ENCODE measurements at regions not wholly inside any gene's neighbourhood (a gene's known extent, or its start where the extent isn't known, plus 50 kb on each side); places are given as distances from the start of the nearest gene placed in this dataset.

DNA sequence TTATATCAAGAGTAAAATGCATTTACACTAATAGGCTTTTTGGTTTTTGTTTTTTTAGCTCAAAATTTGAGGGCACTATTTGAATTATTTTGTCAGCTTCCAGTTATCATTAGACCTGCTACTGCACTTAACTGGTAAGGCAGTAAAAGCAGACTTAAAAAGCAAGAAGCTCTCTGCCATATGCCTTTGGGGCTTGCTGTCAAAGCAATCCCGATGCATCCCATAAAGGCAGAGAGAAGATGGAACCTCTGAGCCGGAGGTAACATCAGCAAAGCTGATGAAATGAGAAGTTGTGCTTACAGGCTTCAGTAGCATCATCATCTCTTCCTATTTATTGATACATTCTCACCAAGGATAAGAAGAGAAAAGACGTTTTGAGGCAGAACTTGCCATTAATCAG lies 1414.3 kb upstream of the CDH6 start:
- H4K8ac ChIP-seq (ENCODE audit: low read depth, low read length), result no peak overlapping the region
- H3K27me3 ChIP-seq (ENCODE audit: insufficient read depth, low read length), result no peaks in the 10 kb centered on the region
- no peak overlapping the region for H4K91ac ChIP-seq (ENCODE audit: low read depth, low read length)
- no peak overlapping the region for H2BK5ac ChIP-seq (ENCODE audit: low read depth, low read length, poor library complexity)
- no peak overlapping the region for H2AFZ ChIP-seq (ENCODE audit: insufficient read depth, low read length, poor library complexity)
- H3K79me2 ChIP-seq (ENCODE audit: control insufficient read depth, insufficient read depth, low read length, poor library complexity), result no peaks in the 10 kb centered on the region
- H3K23ac ChIP-seq (ENCODE audit: low read length), result no peak overlapping the region
- no peaks in the 10 kb centered on the region for H3K36me3 ChIP-seq (ENCODE audit: control insufficient read depth in 1 of 2, insufficient read depth in 2 of 2, low read length in 2 of 2)
- no peak overlapping the region for H2BK12ac ChIP-seq (ENCODE audit: low read length)
- H2BK120ac ChIP-seq (ENCODE audit: insufficient read depth, low read length, poor library complexity), result no peak overlapping the region
- H3K9ac ChIP-seq (ENCODE audit: low read length), result no peak overlapping the region
- no peak overlapping the region for H3K18ac ChIP-seq (ENCODE audit: low read length)
- no peak overlapping the region for H3K4ac ChIP-seq (ENCODE audit: low read depth, low read length)
- no peaks in the 10 kb centered on the region for H3K4me1 ChIP-seq (ENCODE audit: control insufficient read depth in 1 of 2, insufficient read depth in 2 of 2, low read length in 2 of 2)
- no CpG with 5 or more reads among the region's 3 CpGs for WGBS (ENCODE audit: extremely low coverage, insufficient coverage, insufficient read length)
- H3K4me3 ChIP-seq (ENCODE audit: low read depth, low read length), result no peak overlapping the region
- H3K79me1 ChIP-seq (ENCODE audit: low read length), result no peaks in the 10 kb centered on the region
- H3K27ac ChIP-seq (ENCODE audit: low read depth, low read length), result no peak overlapping the region
- no peaks in the 10 kb centered on the region for H3K9me3 ChIP-seq (ENCODE audit: insufficient read depth, low read depth, low read length)
- H3K14ac ChIP-seq (ENCODE audit: low read length), result no peak overlapping the region
- H4K12ac ChIP-seq (ENCODE audit: low read depth, low read length), result no peak overlapping the region
- no peak overlapping the region for H2AK5ac ChIP-seq (ENCODE audit: low read length)
- no peak for DNase-seq
- no peak overlapping the region for H3K4me2 ChIP-seq (ENCODE audit: low read length)

DNA sequence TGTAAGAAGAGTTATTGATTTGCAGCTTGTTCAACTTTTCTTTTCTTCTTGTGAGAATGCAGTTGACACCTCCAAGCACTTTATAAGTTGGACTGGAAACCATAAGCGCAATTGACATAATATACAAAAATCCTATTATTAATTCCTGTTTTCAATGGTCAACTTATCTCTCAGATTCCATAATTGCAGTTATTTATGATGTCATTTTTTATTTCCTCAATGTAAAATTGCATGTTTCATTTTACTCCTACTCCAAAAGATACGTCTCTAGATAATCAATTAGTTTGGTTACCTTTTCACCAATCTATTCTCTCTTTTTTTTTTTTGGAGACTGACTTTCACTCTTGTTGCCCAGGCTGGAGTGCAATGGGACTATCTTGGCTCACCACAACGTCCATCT lies 1416.1 kb upstream of the CDH6 start:
- H3K79me1 ChIP-seq (ENCODE audit: low read length), result no peaks in the 10 kb centered on the region
- no peak overlapping the region for H3K9ac ChIP-seq (ENCODE audit: low read length)
- H2AK5ac ChIP-seq (ENCODE audit: low read length), result no peak overlapping the region
- no CpG with 5 or more reads among the region's 3 CpGs for WGBS (ENCODE audit: extremely low coverage, insufficient coverage, insufficient read length)
- no peak overlapping the region for H2BK5ac ChIP-seq (ENCODE audit: low read depth, low read length, poor library complexity)
- no peaks in the 10 kb centered on the region for H3K4me1 ChIP-seq (ENCODE audit: control insufficient read depth in 1 of 2, insufficient read depth in 2 of 2, low read length in 2 of 2)
- no peak overlapping the region for H2BK120ac ChIP-seq (ENCODE audit: insufficient read depth, low read length, poor library complexity)
- H3K36me3 ChIP-seq (ENCODE audit: control insufficient read depth in 1 of 2, insufficient read depth in 2 of 2, low read length in 2 of 2), result no peaks in the 10 kb centered on the region
- no peak overlapping the region for H4K12ac ChIP-seq (ENCODE audit: low read depth, low read length)
- H3K4me3 ChIP-seq (ENCODE audit: low read depth, low read length), result no peak overlapping the region
- H3K79me2 ChIP-seq (ENCODE audit: control insufficient read depth, insufficient read depth, low read length, poor library complexity), result no peaks in the 10 kb centered on the region
- no peak for DNase-seq
- no peak overlapping the region for H4K8ac ChIP-seq (ENCODE audit: low read depth, low read length)
- no peak overlapping the region for H4K91ac ChIP-seq (ENCODE audit: low read depth, low read length)
- H3K27me3 ChIP-seq (ENCODE audit: insufficient read depth, low read length), result no peaks in the 10 kb centered on the region
- no peak overlapping the region for H2BK12ac ChIP-seq (ENCODE audit: low read length)
- H3K4ac ChIP-seq (ENCODE audit: low read depth, low read length), result no peak overlapping the region
- H3K14ac ChIP-seq (ENCODE audit: low read length), result no peak overlapping the region
- no peak overlapping the region for H3K4me2 ChIP-seq (ENCODE audit: low read length)
- H3K9me3 ChIP-seq (ENCODE audit: insufficient read depth, low read depth, low read length), result no peaks in the 10 kb centered on the region
- H3K27ac ChIP-seq (ENCODE audit: low read depth, low read length), result no peak overlapping the region
- H3K23ac ChIP-seq (ENCODE audit: low read length), result no peak overlapping the region
- no peak overlapping the region for H2AFZ ChIP-seq (ENCODE audit: insufficient read depth, low read length, poor library complexity)
- H3K18ac ChIP-seq (ENCODE audit: low read length), result no peak overlapping the region

DNA sequence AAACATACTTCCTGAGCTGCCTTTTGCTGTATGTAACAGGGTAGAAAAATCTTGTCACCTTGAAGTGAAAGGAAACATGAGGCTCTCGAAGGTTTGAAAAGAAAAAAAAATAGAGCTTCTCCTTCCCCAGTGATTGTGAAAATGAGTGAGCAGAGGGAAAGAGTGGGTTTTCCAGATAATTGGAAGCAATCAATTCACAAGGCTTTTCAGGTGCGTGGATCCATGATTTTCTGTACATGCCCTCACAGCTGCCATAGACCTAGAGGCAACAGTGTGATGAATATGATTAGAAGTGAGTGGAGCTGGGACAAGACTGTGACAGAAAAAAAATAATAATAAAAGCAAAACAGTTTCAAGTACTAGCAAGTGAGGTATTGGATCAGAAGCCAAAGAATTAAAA lies 1422.5 kb upstream of the CDH6 start:
- H4K12ac ChIP-seq (ENCODE audit: low read depth, low read length), result no peak overlapping the region
- H3K23ac ChIP-seq (ENCODE audit: low read length), result no peak overlapping the region
- no peak overlapping the region for H3K4me3 ChIP-seq (ENCODE audit: low read depth, low read length)
- no peaks in the 10 kb centered on the region for H3K27me3 ChIP-seq (ENCODE audit: insufficient read depth, low read length)
- no peak for DNase-seq
- H3K79me2 ChIP-seq (ENCODE audit: control insufficient read depth, insufficient read depth, low read length, poor library complexity), result no peaks in the 10 kb centered on the region
- H3K36me3 ChIP-seq (ENCODE audit: control insufficient read depth in 1 of 2, insufficient read depth in 2 of 2, low read length in 2 of 2), result no peaks in the 10 kb centered on the region
- no peak overlapping the region for H3K14ac ChIP-seq (ENCODE audit: low read length)
- H3K79me1 ChIP-seq (ENCODE audit: low read length), result no peaks in the 10 kb centered on the region
- WGBS (ENCODE audit: extremely low coverage, insufficient coverage, insufficient read length), result no CpG with 5 or more reads among the region's 2 CpGs
- H4K8ac ChIP-seq (ENCODE audit: low read depth, low read length), result no peak overlapping the region
- no peak overlapping the region for H2BK5ac ChIP-seq (ENCODE audit: low read depth, low read length, poor library complexity)
- H3K4me2 ChIP-seq (ENCODE audit: low read length), result no peak overlapping the region
- H2AFZ ChIP-seq (ENCODE audit: insufficient read depth, low read length, poor library complexity), result no peak overlapping the region
- H2BK12ac ChIP-seq (ENCODE audit: low read length), result no peak overlapping the region
- no peak overlapping the region for H4K91ac ChIP-seq (ENCODE audit: low read depth, low read length)
- no peak overlapping the region for H2BK120ac ChIP-seq (ENCODE audit: insufficient read depth, low read length, poor library complexity)
- H3K4me1 ChIP-seq (ENCODE audit: control insufficient read depth in 1 of 2, insufficient read depth in 2 of 2, low read length in 2 of 2), result no peaks in the 10 kb centered on the region
- no peak overlapping the region for H2AK5ac ChIP-seq (ENCODE audit: low read length)
- no peak overlapping the region for H3K18ac ChIP-seq (ENCODE audit: low read length)
- H3K4ac ChIP-seq (ENCODE audit: low read depth, low read length), result no peak overlapping the region
- no peak overlapping the region for H3K9ac ChIP-seq (ENCODE audit: low read length)
- no peak overlapping the region for H3K27ac ChIP-seq (ENCODE audit: low read depth, low read length)
- H3K9me3 ChIP-seq (ENCODE audit: insufficient read depth, low read depth, low read length), result no peaks in the 10 kb centered on the region

GRCh38 chr5:29769474-29769873 lies 1424.0 kb upstream of the CDH6 start:
- no peak overlapping the region for H3K4me3 ChIP-seq (ENCODE audit: low read depth, low read length)
- no CpG with 5 or more reads among the region's 5 CpGs for WGBS (ENCODE audit: extremely low coverage, insufficient coverage, insufficient read length)
- no peak overlapping the region for H4K12ac ChIP-seq (ENCODE audit: low read depth, low read length)
- H3K9ac ChIP-seq (ENCODE audit: low read length), result no peak overlapping the region
- no peaks in the 10 kb centered on the region for H3K9me3 ChIP-seq (ENCODE audit: insufficient read depth, low read depth, low read length)
- H4K8ac ChIP-seq (ENCODE audit: low read depth, low read length), result no peak overlapping the region
- H2BK120ac ChIP-seq (ENCODE audit: insufficient read depth, low read length, poor library complexity), result no peak overlapping the region
- no peaks in the 10 kb centered on the region for H3K79me2 ChIP-seq (ENCODE audit: control insufficient read depth, insufficient read depth, low read length, poor library complexity)
- H3K27ac ChIP-seq (ENCODE audit: low read depth, low read length), result no peak overlapping the region
- H3K79me1 ChIP-seq (ENCODE audit: low read length), result no peaks in the 10 kb centered on the region
- no peak overlapping the region for H3K14ac ChIP-seq (ENCODE audit: low read length)
- no peaks in the 10 kb centered on the region for H3K4me1 ChIP-seq (ENCODE audit: control insufficient read depth in 1 of 2, insufficient read depth in 2 of 2, low read length in 2 of 2)
- no peaks in the 10 kb centered on the region for H3K27me3 ChIP-seq (ENCODE audit: insufficient read depth, low read length)
- no peak overlapping the region for H3K23ac ChIP-seq (ENCODE audit: low read length)
- H3K36me3 ChIP-seq (ENCODE audit: control insufficient read depth in 1 of 2, insufficient read depth in 2 of 2, low read length in 2 of 2), result no peaks in the 10 kb centered on the region
- H2AK5ac ChIP-seq (ENCODE audit: low read length), result no peak overlapping the region
- no peak overlapping the region for H3K4ac ChIP-seq (ENCODE audit: low read depth, low read length)
- H4K91ac ChIP-seq (ENCODE audit: low read depth, low read length), result no peak overlapping the region
- DNase-seq, result no peak
- no peak overlapping the region for H2AFZ ChIP-seq (ENCODE audit: insufficient read depth, low read length, poor library complexity)
- H2BK5ac ChIP-seq (ENCODE audit: low read depth, low read length, poor library complexity), result no peak overlapping the region
- H2BK12ac ChIP-seq (ENCODE audit: low read length), result no peak overlapping the region
- no peak overlapping the region for H3K4me2 ChIP-seq (ENCODE audit: low read length)
- no peak overlapping the region for H3K18ac ChIP-seq (ENCODE audit: low read length)
